Stimulated activated memory B cell treated with anti-CD40 and anti-IgM and Interleukin-4, amounts not matched to agents 10 μg/mL and 1 μg/mL and 100 μg/mL, for 72 hours (primary cell): ENCODE measurements at regions not wholly inside any gene's neighbourhood (a gene's known extent, or its start where the extent isn't known, plus 50 kb on each side); places are given as distances from the start of the nearest gene placed in this dataset.
"Not testable (repeated sequence)": the region's sequence is repeated elsewhere in the genome, so short reads cannot be mapped to it uniquely, and the experiment has no call there.

Source experiments
- ATAC-seq: fragments of 150-1000 bp; cut with Tn5 transposase; 2 replicates; pipeline ENCODE4 v1.10.0; 2021
- H3K27ac Mint-ChIP-seq: one replicate; pipeline ENCODE4 v1.8.0; 2022; ENCODE audit warnings: mild to moderate bottlenecking, mixed read lengths
- H3K27me3 Mint-ChIP-seq: one replicate; pipeline ENCODE4 v1.8.0; 2022; ENCODE audit warnings: mixed read lengths
- H3K36me3 Mint-ChIP-seq: one replicate; pipeline ENCODE4 v1.8.0; 2022; ENCODE audit warnings: mixed read lengths
- H3K4me1 Mint-ChIP-seq: one replicate; pipeline ENCODE4 v1.8.0; 2022; ENCODE audit warnings: mixed read lengths
- H3K4me3 Mint-ChIP-seq: one replicate; pipeline ENCODE4 v1.8.0; 2022; ENCODE audit warnings: mild to moderate bottlenecking, moderate library complexity, mixed read lengths
- H3K9me3 Mint-ChIP-seq: one replicate; pipeline ENCODE4 v1.8.0; 2022; ENCODE audit warnings: mixed read lengths

DNA sequence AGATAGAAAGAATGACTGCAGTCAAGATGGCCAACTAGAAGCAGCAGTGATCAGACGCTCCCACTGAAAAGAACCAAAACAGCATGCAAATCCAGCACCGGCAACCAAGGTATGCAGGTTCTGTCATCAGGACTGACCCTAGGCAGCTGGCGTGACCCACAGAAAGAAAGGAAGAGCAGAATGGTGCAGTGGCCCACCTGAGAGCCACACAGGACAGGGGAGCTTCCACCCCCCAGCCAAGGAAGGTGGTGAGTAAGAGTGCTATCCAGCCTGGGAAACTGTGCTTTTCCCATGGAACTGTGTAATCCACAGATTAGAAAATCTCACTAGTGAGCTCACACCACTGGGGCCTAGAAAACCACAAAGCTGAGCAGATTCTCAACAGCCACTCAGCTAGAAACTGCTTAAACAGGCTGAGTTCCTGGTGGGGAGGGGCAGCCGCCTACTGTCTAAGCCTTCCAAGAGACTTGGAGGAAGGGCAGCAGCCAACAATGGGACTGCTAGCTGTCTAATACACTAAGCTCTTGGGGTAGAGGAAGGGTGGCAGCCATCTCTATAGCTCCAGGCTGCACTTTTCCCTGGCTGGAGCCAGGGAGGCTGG, 127.9 kb downstream of the EVA1A start:
- Mint-ChIP-seq H3K27ac (peak overlapping the region; percentile 35), H3K27me3 (no peaks in the 10 kb centered on the region), H3K4me3 (peak overlapping the region; percentile 7), H3K9me3 (no peaks in the 10 kb centered on the region), H3K4me1 (peaks cover 56% of the 10 kb centered on the region), H3K36me3 (no peaks in the 10 kb centered on the region)
- peak; percentile 82 for ATAC-seq

GRCh38 chr2:75431763-75432162, 129.0 kb downstream of the EVA1A start:
- peak overlapping the region; percentile 23 for H3K27ac Mint-ChIP-seq
- peaks cover 60% of the 10 kb centered on the region for H3K4me1 Mint-ChIP-seq
- H3K9me3 Mint-ChIP-seq: no peaks in the 10 kb centered on the region
- ATAC-seq: peak; percentile 93
- no peaks in the 10 kb centered on the region for H3K36me3 Mint-ChIP-seq
- peak overlapping the region; percentile 52 for H3K4me3 Mint-ChIP-seq
- H3K27me3 Mint-ChIP-seq: no peaks in the 10 kb centered on the region

- peaks cover 60% of the 10 kb centered on the region for H3K4me1 Mint-ChIP-seq
- peak overlapping the region; percentile 23 for H3K27ac Mint-ChIP-seq
- H3K36me3 Mint-ChIP-seq: no peaks in the 10 kb centered on the region
- H3K27me3 Mint-ChIP-seq: no peaks in the 10 kb centered on the region
- H3K4me3 Mint-ChIP-seq: no peak overlapping the region
- no peaks in the 10 kb centered on the region for H3K9me3 Mint-ChIP-seq
- peak; percentile 40 for ATAC-seq
These were observed 129.5 kb downstream of the EVA1A start for GRCh38 chr2:75431276-75431675.

DNA sequence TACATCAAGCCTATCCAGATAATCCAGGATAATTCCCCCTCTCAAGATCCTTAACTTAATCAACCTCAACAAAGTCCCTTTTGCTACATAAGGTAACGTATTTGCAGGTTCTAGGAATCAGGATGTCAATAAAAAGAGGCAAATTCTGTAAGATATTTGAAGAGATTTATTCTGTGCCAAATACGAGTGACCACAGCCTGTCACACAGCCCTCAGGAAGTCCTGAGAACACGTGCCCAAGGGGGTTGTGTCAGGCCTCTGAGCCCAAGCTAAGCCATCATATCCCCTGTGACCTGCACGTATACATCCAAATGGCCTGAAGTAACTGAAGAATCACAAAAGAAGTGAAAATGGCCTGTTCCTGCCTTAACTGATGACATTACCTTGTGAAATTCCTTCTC, 130.3 kb downstream of the EVA1A start:
- not testable (repeated sequence) for H3K27me3 Mint-ChIP-seq, H3K36me3 Mint-ChIP-seq, ATAC-seq, H3K9me3 Mint-ChIP-seq, H3K4me3 Mint-ChIP-seq
- peak overlapping the region; percentile 23 for H3K27ac Mint-ChIP-seq
- H3K4me1 Mint-ChIP-seq: peaks cover 60% of the 10 kb centered on the region

DNA sequence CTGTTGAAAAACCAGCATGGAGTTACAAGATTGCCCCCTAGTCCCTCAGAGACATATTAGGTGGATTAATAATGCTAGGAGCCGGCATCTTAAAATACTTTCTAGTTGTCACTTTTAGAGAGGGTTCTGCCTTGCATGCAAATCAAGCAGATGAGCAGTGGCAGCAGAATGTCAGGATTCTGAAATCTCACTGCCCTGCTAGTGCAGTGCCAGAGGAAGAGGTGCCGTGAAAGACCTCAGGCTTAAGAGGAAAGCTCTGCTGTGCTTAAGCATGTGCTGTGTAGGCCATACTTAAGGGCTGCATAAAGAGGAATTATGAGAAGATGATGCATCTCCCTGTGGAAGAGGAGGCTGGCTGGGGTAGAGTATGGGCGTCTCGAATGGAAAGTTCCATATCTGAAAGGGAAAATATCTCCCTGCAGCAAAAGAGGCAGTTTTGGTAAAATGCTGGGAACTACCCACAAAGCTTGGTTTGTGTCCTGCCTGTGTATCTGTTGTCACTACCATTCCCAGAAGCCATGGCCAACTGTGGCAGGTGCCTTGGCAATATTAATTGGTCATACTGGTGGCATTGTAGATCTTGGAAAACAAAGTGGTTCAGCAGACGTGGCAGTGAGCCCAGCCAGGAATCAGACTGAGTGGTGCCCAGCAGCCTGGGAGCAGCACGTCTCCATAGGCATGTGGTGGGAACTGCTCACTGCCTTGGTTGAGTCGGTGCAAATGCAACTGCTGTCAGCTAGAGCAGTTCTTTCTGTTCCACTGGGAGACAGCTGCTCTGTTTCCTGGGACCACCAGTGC, 131.9 kb downstream of the EVA1A start:
- Mint-ChIP-seq H3K9me3 (peaks cover 5% of the 10 kb centered on the region), H3K4me1 (peaks cover 60% of the 10 kb centered on the region), H3K27me3 (no peaks in the 10 kb centered on the region), H3K36me3 (no peaks in the 10 kb centered on the region), H3K27ac (peak overlapping the region; percentile 3), H3K4me3 (no peak overlapping the region)
- no peak for ATAC-seq

DNA sequence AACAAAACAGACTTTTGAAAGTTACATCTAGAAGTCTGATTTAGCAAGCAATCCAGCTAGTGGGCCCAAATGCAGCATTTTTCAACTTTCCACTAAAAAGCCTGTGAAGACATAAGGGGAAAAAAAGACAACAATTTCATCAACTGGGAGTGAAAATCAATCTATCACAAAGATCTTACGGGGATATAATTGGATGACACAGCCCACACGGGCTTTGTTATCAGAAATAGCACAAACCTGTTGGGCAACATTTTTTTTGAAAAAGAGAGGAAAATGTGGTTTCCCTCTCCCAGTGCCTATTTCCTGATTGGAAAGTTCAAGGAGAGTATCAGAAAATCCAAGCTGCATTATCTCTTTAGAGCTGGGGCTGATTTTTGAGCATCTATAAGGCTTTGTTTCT, 132.7 kb downstream of the EVA1A start:
- Mint-ChIP-seq H3K4me3 (no peak overlapping the region), H3K4me1 (peaks cover 54% of the 10 kb centered on the region), H3K27me3 (no peaks in the 10 kb centered on the region), H3K27ac (peak overlapping the region; percentile 3), H3K9me3 (peaks cover 5% of the 10 kb centered on the region), H3K36me3 (no peaks in the 10 kb centered on the region)
- ATAC-seq: no peak

- Mint-ChIP-seq H3K27ac (no peak overlapping the region), H3K4me3 (no peak overlapping the region), H3K9me3 (peaks cover 5% of the 10 kb centered on the region), H3K27me3 (no peaks in the 10 kb centered on the region), H3K36me3 (no peaks in the 10 kb centered on the region), H3K4me1 (peaks cover 25% of the 10 kb centered on the region)
- ATAC-seq: no peak
These were observed 135.7 kb downstream of the EVA1A start for GRCh38 chr2:75424936-75425619.

- ATAC-seq: no peak
- Mint-ChIP-seq H3K36me3 (no peaks in the 10 kb centered on the region), H3K27ac (no peak overlapping the region), H3K4me1 (peaks cover 3% of the 10 kb centered on the region), H3K4me3 (no peak overlapping the region), H3K27me3 (no peaks in the 10 kb centered on the region), H3K9me3 (peaks cover 5% of the 10 kb centered on the region)
These were observed 138.8 kb downstream of the EVA1A start for GRCh38 chr2:75421986-75422385.

GRCh38 chr2:75416420-75417342, 144.1 kb downstream of the EVA1A start:
- Mint-ChIP-seq H3K36me3 (peaks cover 17% of the 10 kb centered on the region), H3K27me3 (no peaks in the 10 kb centered on the region), H3K4me1 (peaks cover 33% of the 10 kb centered on the region), H3K27ac (peak overlapping the region; percentile 80), H3K4me3 (peak overlapping the region; percentile 73), H3K9me3 (peaks cover 4% of the 10 kb centered on the region)
- peak; percentile 81 for ATAC-seq

GRCh38 chr2:75415731-75416130, 145.0 kb downstream of the EVA1A start:
- no peak for ATAC-seq
- peaks cover 6% of the 10 kb centered on the region for H3K9me3 Mint-ChIP-seq
- peaks cover 25% of the 10 kb centered on the region for H3K36me3 Mint-ChIP-seq
- H3K4me1 Mint-ChIP-seq: peaks cover 33% of the 10 kb centered on the region
- H3K27me3 Mint-ChIP-seq: no peaks in the 10 kb centered on the region
- H3K4me3 Mint-ChIP-seq: no peak overlapping the region
- H3K27ac Mint-ChIP-seq: peak overlapping the region; percentile 80

DNA sequence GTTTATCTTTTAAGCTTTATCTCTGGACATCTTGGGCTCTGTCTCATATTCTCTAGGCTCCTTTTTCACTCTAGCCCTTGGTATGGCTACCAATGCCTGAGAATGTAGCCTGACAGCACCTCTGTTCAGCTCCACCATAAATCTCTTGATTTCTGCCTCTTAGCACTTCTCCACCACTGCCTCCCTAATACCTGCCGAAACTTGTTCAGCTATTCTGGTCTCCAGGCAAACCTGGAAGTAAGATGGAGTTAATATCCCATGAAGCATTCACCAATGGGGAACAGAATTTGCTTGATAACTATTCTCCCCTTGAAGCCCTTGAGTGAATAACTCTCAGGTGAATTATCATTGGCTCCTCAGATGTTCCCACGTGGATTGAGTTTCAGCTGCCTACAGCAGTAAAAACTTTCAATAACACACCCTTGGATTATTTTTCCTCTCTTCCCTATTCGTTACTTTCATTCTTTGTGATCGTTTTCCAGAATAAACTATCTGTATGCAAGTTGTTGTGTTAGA, 145.6 kb downstream of the EVA1A start:
- Mint-ChIP-seq H3K4me1 (peaks cover 33% of the 10 kb centered on the region), H3K27ac (peak overlapping the region; percentile 80)

DNA sequence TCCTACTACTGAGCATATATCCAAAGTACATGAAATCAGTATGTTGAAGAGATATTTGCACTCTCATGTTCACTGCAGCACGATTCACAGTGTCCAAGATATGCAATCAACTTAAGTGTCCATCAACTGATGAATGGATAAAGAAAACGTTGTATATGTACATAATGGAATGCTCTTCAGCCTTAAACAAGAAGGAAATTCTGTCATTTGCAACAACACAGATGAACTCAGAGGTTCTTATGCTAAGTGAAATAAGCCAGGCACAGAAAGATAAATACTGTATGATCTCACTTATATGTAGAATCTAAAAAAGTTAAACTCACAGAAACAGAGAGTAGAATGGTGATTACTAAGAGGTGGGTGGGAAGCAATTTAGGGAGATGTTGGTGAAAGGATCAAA, 149.2 kb downstream of the EVA1A start:
- H3K27ac Mint-ChIP-seq: no peak overlapping the region
- ATAC-seq: no peak
- no peaks in the 10 kb centered on the region for H3K27me3 Mint-ChIP-seq
- peaks cover 33% of the 10 kb centered on the region for H3K4me1 Mint-ChIP-seq
- peaks cover 41% of the 10 kb centered on the region for H3K36me3 Mint-ChIP-seq
- H3K9me3 Mint-ChIP-seq: peaks cover 11% of the 10 kb centered on the region
- no peak overlapping the region for H3K4me3 Mint-ChIP-seq

More for the DNA sequence above, 145.6 kb downstream of the EVA1A start:
- ATAC-seq: no peak
- H3K4me3 Mint-ChIP-seq: no peak overlapping the region
- H3K36me3 Mint-ChIP-seq: peaks cover 31% of the 10 kb centered on the region
- peaks cover 11% of the 10 kb centered on the region for H3K9me3 Mint-ChIP-seq
- no peaks in the 10 kb centered on the region for H3K27me3 Mint-ChIP-seq

DNA sequence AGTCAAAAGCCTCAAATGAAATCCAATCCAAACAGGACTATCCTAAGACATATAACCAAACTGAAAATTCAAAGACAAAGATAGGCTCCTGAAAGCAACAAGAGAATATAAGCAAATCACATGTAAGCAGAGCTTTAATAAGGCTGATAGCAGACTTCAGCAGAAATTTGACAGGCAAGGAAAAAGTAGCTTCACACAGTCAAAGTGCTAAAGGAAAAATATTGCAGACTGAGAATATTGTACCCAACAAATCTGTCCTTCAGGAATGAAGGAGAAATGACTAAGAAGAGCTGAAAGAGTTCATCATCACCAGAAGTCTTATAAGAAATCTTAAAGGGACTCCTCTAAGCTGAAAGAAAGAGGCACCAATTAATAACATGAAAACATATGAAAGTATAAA, 150.0 kb downstream of the EVA1A start:
- Mint-ChIP-seq H3K27me3 (no peaks in the 10 kb centered on the region), H3K27ac (no peak overlapping the region), H3K4me3 (no peak overlapping the region), H3K4me1 (peaks cover 26% of the 10 kb centered on the region), H3K9me3 (peaks cover 11% of the 10 kb centered on the region), H3K36me3 (peaks cover 41% of the 10 kb centered on the region)
- ATAC-seq: no peak

- no peak for ATAC-seq
- Mint-ChIP-seq H3K27ac (no peak overlapping the region), H3K9me3 (peaks cover 11% of the 10 kb centered on the region), H3K4me3 (no peak overlapping the region), H3K36me3 (peaks cover 39% of the 10 kb centered on the region), H3K27me3 (no peaks in the 10 kb centered on the region), H3K4me1 (peaks cover 17% of the 10 kb centered on the region)
These were observed 152.0 kb downstream of the EVA1A start for GRCh38 chr2:75408771-75409170.
